DMS153 treated with DMSO at 0.1 percent for 48 hours (cell line): ENCODE measurements at regions not wholly inside any gene's neighbourhood (a gene's known extent, or its start where the extent isn't known, plus 50 kb on each side); places are given as distances from the start of the nearest gene placed in this dataset.
"Not testable (repeated sequence)": the region's sequence is repeated elsewhere in the genome, so short reads cannot be mapped to it uniquely, and the experiment has no call there.

Source experiments
- DNase-seq: peaks from one replicate; lab custom pipeline; 2025; ENCODE audit not compliant: unreplicated experiment; lab: John Stamatoyannopoulos, UW

GRCh38 chr12:46884362-46884761 lies 58.6 kb upstream of the SLC38A4 start:
- DNase-seq, result no peak

GRCh38 chr12:46886541-46887041 lies 60.8 kb upstream of the SLC38A4 start:
- no peak for DNase-seq

GRCh38 chr12:46887870-46888269 lies 62.1 kb upstream of the SLC38A4 start:
- DNase-seq, result no peak

GRCh38 chr12:46888568-46888967 lies 62.8 kb upstream of the SLC38A4 start:
- no peak for DNase-seq

GRCh38 chr12:46891306-46891705 lies 65.5 kb upstream of the SLC38A4 start:
- no peak for DNase-seq

- DNase-seq, result no peak
Observed at GRCh38 chr12:46892034-46892705, 66.4 kb upstream of the SLC38A4 start.

GRCh38 chr12:46892887-46893286 lies 67.1 kb upstream of the SLC38A4 start:
- DNase-seq, result no peak

- no peak for DNase-seq
Observed at GRCh38 chr12:46893434-46893833, 67.6 kb upstream of the SLC38A4 start.

- no peak for DNase-seq
Observed at GRCh38 chr12:46895726-46896125, 69.9 kb upstream of the SLC38A4 start.

- no peak for DNase-seq
Observed at GRCh38 chr12:46896680-46897079, 70.9 kb upstream of the SLC38A4 start.

GRCh38 chr12:46898152-46898931 lies 72.5 kb upstream of the SLC38A4 start:
- DNase-seq, result no peak

GRCh38 chr12:46898989-46899388 lies 73.2 kb upstream of the SLC38A4 start:
- DNase-seq, result no peak

- no peak for DNase-seq
Observed at GRCh38 chr12:46900734-46901463, 75.1 kb upstream of the SLC38A4 start.

GRCh38 chr12:46901464-46902205 lies 75.8 kb upstream of the SLC38A4 start:
- no peak for DNase-seq

- no peak for DNase-seq
Observed at GRCh38 chr12:46903058-46903457, 77.3 kb upstream of the SLC38A4 start.

- no peak for DNase-seq
Observed at GRCh38 chr12:46904406-46905238, 78.8 kb upstream of the SLC38A4 start.

GRCh38 chr12:46905239-46905627 lies 79.4 kb upstream of the SLC38A4 start:
- not testable (repeated sequence) for DNase-seq

- DNase-seq, result no peak
Observed at GRCh38 chr12:46907791-46908190, 82.0 kb upstream of the SLC38A4 start.

GRCh38 chr12:46908236-46908935 lies 82.6 kb upstream of the SLC38A4 start:
- DNase-seq, result no peak
